HFF-Myc (cell line): ENCODE measurements at regions not wholly inside any gene's neighbourhood (a gene's known extent, or its start where the extent isn't known, plus 50 kb on each side); places are given as distances from the start of the nearest gene placed in this dataset.

Experiments used
- DNase-seq: peaks from one replicate; pipeline ENCODE4 v3.0.0-alpha.2; 2011; ENCODE audit warnings: low read depth; ENCODE audit errors: extremely low read depth
- H3K4me3 ChIP-seq: replicated peaks from 2 replicates; pipeline ENCODE4 v1.5.1; 2011; ENCODE audit warnings: low read depth, mild to moderate bottlenecking, control low read depth, low read length
- TF ChIP-seq, protein P1 (sequence below): IDR thresholded peaks from 2 replicates; pipeline ENCODE4 v1.5.1; 2012; ENCODE audit warnings: mild to moderate bottlenecking, low read depth, low read length, control low read depth; ENCODE audit errors: missing control alignments

DNA sequence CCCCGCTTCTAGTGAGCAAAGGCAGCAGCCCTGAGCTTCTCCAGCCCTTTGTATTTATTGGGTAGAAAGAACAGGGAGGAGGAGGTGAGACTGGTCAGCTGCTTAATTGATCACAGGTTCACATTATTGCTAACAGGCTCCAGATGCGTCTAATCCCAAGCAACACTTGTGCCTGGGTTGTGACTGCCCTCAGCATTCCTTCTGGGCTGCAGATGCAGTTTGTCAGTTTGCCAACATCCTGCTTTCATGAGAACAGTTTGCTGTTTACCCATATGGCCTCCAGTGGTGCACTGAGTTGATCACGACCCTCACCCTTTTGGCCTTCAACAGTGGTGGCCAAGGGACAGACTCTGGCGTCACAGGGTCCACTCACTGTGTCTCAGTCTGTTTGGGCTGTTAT, 159.5 kb upstream of the ZNF516 start:
- TF ChIP-seq, protein P1, sequence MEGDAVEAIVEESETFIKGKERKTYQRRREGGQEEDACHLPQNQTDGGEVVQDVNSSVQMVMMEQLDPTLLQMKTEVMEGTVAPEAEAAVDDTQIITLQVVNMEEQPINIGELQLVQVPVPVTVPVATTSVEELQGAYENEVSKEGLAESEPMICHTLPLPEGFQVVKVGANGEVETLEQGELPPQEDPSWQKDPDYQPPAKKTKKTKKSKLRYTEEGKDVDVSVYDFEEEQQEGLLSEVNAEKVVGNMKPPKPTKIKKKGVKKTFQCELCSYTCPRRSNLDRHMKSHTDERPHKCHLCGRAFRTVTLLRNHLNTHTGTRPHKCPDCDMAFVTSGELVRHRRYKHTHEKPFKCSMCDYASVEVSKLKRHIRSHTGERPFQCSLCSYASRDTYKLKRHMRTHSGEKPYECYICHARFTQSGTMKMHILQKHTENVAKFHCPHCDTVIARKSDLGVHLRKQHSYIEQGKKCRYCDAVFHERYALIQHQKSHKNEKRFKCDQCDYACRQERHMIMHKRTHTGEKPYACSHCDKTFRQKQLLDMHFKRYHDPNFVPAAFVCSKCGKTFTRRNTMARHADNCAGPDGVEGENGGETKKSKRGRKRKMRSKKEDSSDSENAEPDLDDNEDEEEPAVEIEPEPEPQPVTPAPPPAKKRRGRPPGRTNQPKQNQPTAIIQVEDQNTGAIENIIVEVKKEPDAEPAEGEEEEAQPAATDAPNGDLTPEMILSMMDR, result no peak
- peak; percentile 71 for DNase-seq
- H3K4me3 ChIP-seq, result no peak overlapping the region

- TF ChIP-seq, protein P1, result no peak
- H3K4me3 ChIP-seq, result no peak overlapping the region
- DNase-seq, result no peak
Measured at GRCh38 chr18:76647322-76647721, 152.3 kb upstream of the ZNF516 start.

- TF ChIP-seq, protein P1, result no peak
- no peak overlapping the region for H3K4me3 ChIP-seq
- no peak for DNase-seq
Measured at GRCh38 chr18:76644580-76644979, 149.5 kb upstream of the ZNF516 start.

GRCh38 chr18:76643996-76644395, 149.0 kb upstream of the ZNF516 start:
- H3K4me3 ChIP-seq, result no peak overlapping the region
- no peak for DNase-seq
- TF ChIP-seq, protein P1, result no peak

- H3K4me3 ChIP-seq, result no peak overlapping the region
- DNase-seq, result no peak
- TF ChIP-seq, protein P1, result no peak
Measured at GRCh38 chr18:76643199-76643598, 148.2 kb upstream of the ZNF516 start.

DNA sequence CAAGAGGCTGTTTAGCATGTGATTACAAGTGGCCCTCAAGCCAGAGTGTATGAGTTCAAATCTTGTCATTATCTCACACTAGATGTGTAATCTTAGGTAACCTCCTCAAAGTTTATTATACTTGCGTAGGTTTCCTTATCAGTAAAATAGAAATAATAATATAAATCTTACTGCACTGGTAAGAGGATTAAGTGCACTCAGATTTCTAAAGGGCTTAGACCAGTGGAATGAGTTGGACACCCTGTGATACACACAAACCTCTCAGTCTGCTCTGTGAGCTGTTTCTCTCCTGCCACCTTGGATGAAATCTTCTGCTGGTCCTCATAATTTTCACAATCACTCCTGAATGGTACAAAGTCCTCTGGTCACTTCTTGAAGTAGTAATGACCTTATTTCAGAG, 145.4 kb upstream of the ZNF516 start:
- no peak overlapping the region for H3K4me3 ChIP-seq
- DNase-seq, result no peak
- TF ChIP-seq, protein P1, result no peak

- no peak overlapping the region for H3K4me3 ChIP-seq
- no peak for DNase-seq
- TF ChIP-seq, protein P1, result no peak
Measured at GRCh38 chr18:76634564-76634963, 139.5 kb upstream of the ZNF516 start.
